Body of pancreas (tissue), 4 donors: ENCODE measurements at regions not wholly inside any gene's neighbourhood (a gene's known extent, or its start where the extent isn't known, plus 50 kb on each side); places are given as distances from the start of the nearest gene placed in this dataset.

Source experiments
- ATAC-seq: fragments of 150-250 bp; one replicate; pipeline ENCODE4 v1.9.1; 2016
- DNase-seq, 4 donors: peaks; one replicate each; pipeline ENCODE4 v3.0.0-alpha.2; 2019
- H3K27ac ChIP-seq, 4 donors: fragments of 200-600 bp; sonication (generic); 1 replicate in 3 of 4; 2 replicates in 1 of 4; pipeline versions ENCODE4 v1.5.1 to v1.6.1; 2016 to 2019; ENCODE audit warnings: mild to moderate bottlenecking in 1 of 4, mixed read lengths in 1 of 4, moderate library complexity in 1 of 4
- H3K27me3 ChIP-seq, 2 donors: fragments of 200-600 bp; sonication (generic); one replicate each; pipeline ENCODE4 v1.6.0; 2016; ENCODE audit warnings: mild to moderate bottlenecking in 1 of 2
- H3K36me3 ChIP-seq, 2 donors: fragments of 200-600 bp; sonication (generic); replicated peaks in 1 of 2; 2 replicates each; pipeline ENCODE4 v1.5.1; 2016; ENCODE audit warnings: low read depth in 2 of 2; ENCODE audit not compliant: insufficient read depth in 1 of 2
- H3K4me1 ChIP-seq: fragments of 200-600 bp; sonication (generic); one replicate; pipeline ENCODE4 v1.6.0; 2016
- H3K4me3 ChIP-seq, 2 donors: fragments of 200-600 bp; sonication (generic); 1 replicate in 1 of 2; 2 replicates in 1 of 2; pipeline ENCODE4 v1.5.1; 2016 to 2019
- H3K9me3 ChIP-seq, 3 donors: fragments of 200-600 bp; sonication (generic); 1 replicate in 2 of 3; 2 replicates in 1 of 3; pipeline ENCODE4 v1.5.1; 2016
- CTCF ChIP-seq, 7 experiments: fragments of 450-650 bp in 4 of 7; fragments of 200-600 bp in 3 of 7; sonication (generic) in 3 of 7; IDR thresholded peaks; one replicate each; pipeline ENCODE4 v1.5.1; 2016 to 2019; ENCODE audit warnings: antibody characterized with exemption in 7 of 7
- POLR2A ChIP-seq, 3 donors: fragments of 450-650 bp; IDR thresholded peaks; one replicate each; pipeline ENCODE4 v1.6.1; 2016; ENCODE audit warnings: antibody characterized with exemption in 3 of 3, mild to moderate bottlenecking in 2 of 3
- WGBS, 2 donors: methylation state at CpG; one replicate each; pipeline ENCODE4 v1.1.5; 2017; 5-methylcytosine and 5-hydroxymethylcytosine counted together
- intact Hi-C: fragments of 100-400 bp; cut with DNase I; formaldehyde crosslinking; loops from one replicate; pipeline ENCODE4 v1.15.1; 2023

GRCh38 chr7:142476077-142476476 lies 218.2 kb upstream of the PRSS58 start:
- Histone ChIP-seq H3K4me3 (no peak overlapping the region), H3K27me3 (no peaks in the 10 kb centered on the region), H3K36me3 (no peaks in the 10 kb centered on the region), H3K9me3 (no peaks in the 10 kb centered on the region), H3K27ac (no peak overlapping the region), H3K4me1 (peaks cover 10% of the 10 kb centered on the region)
- intact Hi-C loops, result no loop called here
- ATAC-seq (no peak), DNase-seq (no peak)
- 84 to 89% methylated on average over 2 of the region's 2 CpGs for WGBS, 2 donors
- no peak for TF ChIP-seq CTCF (IDR thresholded peaks at IDR 0.05)
- TF ChIP-seq POLR2A (IDR thresholded peaks at IDR 0.05), result no peak

GRCh38 chr7:142471820-142472219 lies 214.0 kb upstream of the PRSS58 start:
- H3K27me3 ChIP-seq, result no peaks in the 10 kb centered on the region
- ATAC-seq (no peak), DNase-seq (no peak)
- 26 to 46% methylated on average over 1 of the region's 1 CpG for WGBS, 2 donors
- no peak overlapping the region for H3K4me3 ChIP-seq
- no peaks in the 10 kb centered on the region for H3K4me1 ChIP-seq
- no peaks in the 10 kb centered on the region for H3K36me3 ChIP-seq
- no peak for TF ChIP-seq POLR2A (IDR thresholded peaks at IDR 0.05)
- TF ChIP-seq CTCF (IDR thresholded peaks at IDR 0.05), result no peak
- intact Hi-C loops, result no loop called here
- no peak overlapping the region for H3K27ac ChIP-seq
- H3K9me3 ChIP-seq, result no peaks in the 10 kb centered on the region

- ATAC-seq, result no peak
- Histone ChIP-seq H3K27ac (no peak overlapping the region), H3K27me3 (no peaks in the 10 kb centered on the region), H3K4me1 (no peaks in the 10 kb centered on the region), H3K36me3 (no peaks in the 10 kb centered on the region), H3K9me3 (no peaks in the 10 kb centered on the region), H3K4me3 (no peak overlapping the region)
- WGBS, 2 donors, result 70 to 78% methylated on average over 2 of the region's 2 CpGs
- intact Hi-C loops, result no loop called here
- no peak for TF ChIP-seq POLR2A (IDR thresholded peaks at IDR 0.05)
- TF ChIP-seq CTCF (IDR thresholded peaks at IDR 0.05), result no peak
- DNase-seq, result no peak
These were observed 212.6 kb upstream of the PRSS58 start for GRCh38 chr7:142470544-142470830.

GRCh38 chr7:142469696-142470543 lies 212.1 kb upstream of the PRSS58 start:
- DNase-seq (no peak), ATAC-seq (no peak)
- H3K36me3 ChIP-seq, result no peaks in the 10 kb centered on the region
- no peaks in the 10 kb centered on the region for H3K4me1 ChIP-seq
- 63 to 86% methylated on average over 6 to 11 of the region's 11 CpGs for WGBS, 2 donors
- no peaks in the 10 kb centered on the region for H3K27me3 ChIP-seq
- TF ChIP-seq CTCF (IDR thresholded peaks at IDR 0.05), result no peak
- intact Hi-C loops, result no loop called here
- no peaks in the 10 kb centered on the region for H3K9me3 ChIP-seq
- H3K4me3 ChIP-seq, result no peak overlapping the region
- no peak overlapping the region for H3K27ac ChIP-seq
